GM19240 (cell line): ENCODE measurements at regions not wholly inside any gene's neighbourhood (a gene's known extent, or its start where the extent isn't known, plus 50 kb on each side); places are given as distances from the start of the nearest gene placed in this dataset.
"Not testable (repeated sequence)": the region's sequence is repeated elsewhere in the genome, so short reads cannot be mapped to it uniquely, and the experiment has no call there.

Source experiments
- DNase-seq: peaks from one replicate; pipeline ENCODE4 v3.0.0; 2011; ENCODE audit warnings: low spot score; ENCODE audit not compliant: insufficient read length

DNA sequence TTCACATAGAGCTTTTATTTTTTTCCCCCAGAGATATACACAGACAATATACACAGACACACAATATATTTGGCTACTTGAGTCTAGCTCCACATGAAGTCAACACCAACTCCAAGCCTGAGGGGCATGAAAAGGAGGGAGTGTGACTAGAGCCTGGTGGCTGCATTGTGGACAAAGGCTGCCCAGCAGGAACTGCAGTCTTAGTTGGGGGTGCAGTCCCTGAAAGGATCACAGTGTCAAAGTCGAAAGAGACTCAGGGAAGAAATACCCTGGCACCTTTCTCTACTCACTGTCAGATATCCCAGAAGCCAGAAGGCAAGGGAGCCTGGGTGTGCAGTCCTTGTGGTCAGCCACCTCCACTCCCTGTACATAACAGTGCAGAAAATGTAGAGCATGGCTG lies 231.6 kb upstream of the RPS23 start:
- no peak for DNase-seq

DNA sequence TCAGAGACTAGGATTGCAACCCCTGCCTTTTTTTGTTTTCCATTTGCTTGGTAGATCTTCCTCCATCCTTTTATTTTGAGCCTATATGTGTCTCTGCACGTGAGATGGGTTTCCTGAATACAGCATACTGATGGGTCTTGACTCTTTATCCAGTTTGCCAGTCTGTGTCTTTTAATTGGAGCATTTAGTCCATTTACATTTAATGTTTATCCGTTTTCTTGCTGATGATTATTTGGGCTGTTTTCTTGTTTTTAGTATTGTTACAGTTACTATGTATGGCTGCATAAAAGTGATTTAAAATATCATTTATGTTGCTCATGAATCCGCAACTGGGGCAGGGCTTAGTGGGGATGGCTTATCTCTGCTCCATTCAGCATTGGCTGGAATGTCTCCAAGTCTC lies 228.2 kb upstream of the RPS23 start:
- DNase-seq, result not testable (repeated sequence)

DNA sequence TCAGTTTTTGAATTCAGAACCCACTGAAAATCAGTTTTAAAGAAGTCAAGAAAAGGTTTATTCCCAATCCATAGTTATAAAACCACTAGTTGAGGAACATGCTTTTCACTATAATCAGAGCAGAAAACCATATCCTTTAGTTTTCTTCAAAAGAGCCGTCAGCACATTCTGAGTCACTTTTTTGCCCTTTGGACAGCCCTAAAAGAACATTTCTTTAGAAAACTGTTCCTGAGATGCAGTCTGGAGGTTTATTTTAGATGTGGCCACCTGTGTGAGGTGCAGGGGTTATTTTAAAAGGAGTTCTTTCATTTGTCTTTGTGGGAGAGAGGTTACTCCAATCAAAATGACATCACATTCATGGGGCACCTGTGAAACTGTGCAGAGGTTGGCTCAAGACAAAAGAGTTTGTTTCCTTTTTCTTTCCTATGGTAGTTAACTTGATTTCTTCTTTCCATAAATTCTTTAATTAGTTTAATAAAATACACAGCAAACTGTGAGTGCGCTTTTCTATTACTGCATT lies 221.6 kb upstream of the RPS23 start:
- no peak for DNase-seq

DNA sequence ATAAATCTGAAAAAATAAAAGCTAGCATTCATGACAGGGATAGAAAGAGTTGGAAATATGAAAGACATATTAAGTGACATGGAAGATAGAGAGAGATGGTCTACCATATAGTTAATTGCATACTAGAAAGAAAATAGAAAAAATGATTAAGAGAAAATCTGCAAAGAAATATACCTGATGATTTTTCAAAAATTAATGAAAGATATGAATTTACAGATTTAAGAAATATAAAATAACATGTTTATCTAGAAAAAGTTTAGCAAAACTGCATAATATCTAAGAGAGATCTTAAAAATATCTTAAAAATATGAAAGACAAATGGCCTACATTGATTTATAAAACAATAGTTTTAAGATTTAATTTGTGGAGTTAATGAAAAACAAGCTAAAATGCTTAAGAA lies 219.1 kb upstream of the RPS23 start:
- no peak for DNase-seq

DNA sequence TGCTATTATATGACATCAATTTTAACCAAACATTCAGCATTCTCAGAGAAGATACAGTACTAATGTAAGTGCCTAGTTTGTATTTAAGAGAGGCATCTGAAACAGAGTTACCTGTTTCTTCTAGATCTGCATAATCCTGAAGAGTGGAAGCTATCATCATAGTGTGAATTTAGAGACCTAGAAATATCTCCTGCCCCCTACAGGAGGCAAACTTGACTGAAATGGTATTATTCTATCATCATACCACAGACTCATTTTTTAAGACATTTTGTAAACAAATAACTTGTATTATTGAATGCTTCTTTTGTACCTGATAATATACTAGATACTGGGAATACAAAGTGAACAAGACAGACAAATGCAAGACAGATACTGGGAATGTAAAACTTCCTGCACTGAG lies 216.8 kb upstream of the RPS23 start:
- DNase-seq, result no peak

DNA sequence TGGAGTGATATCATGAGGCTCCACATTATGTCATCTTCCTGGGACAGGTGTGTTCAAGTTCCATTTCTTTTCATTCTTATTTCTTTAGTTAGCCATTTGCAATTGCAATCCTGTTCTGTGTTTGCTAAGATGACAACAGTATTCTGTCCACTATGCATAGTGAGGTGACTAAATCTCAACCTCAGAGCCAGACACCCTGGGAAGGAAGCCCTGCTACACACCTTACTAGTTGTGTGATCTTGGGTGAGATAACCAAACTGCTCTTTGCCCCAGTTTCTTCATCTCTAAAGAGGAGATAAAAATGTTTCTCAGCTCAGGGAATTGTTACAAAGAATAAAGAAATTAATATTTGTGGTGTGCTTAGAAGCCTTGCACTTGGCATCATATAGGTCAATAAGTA lies 215.1 kb upstream of the RPS23 start:
- DNase-seq, result no peak

DNA sequence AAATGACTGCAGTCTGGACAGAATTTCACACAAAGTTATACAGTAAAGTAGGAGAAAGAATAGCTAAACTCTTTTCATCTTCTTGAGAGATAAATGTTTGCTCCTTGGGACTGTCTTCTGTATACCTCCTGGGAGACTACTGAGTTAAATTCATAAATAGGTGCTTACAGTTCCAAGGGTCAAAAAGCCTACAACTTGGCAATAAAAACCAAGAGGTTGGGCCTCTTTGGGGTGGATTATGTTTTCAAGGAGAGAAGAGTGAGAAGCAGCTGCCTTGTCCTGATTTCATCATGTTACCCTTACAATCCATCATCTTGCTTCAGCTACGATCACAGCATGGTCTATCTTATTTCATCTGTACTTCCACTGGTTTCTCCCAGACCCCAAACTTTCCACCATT lies 213.2 kb upstream of the RPS23 start:
- DNase-seq, result no peak

DNA sequence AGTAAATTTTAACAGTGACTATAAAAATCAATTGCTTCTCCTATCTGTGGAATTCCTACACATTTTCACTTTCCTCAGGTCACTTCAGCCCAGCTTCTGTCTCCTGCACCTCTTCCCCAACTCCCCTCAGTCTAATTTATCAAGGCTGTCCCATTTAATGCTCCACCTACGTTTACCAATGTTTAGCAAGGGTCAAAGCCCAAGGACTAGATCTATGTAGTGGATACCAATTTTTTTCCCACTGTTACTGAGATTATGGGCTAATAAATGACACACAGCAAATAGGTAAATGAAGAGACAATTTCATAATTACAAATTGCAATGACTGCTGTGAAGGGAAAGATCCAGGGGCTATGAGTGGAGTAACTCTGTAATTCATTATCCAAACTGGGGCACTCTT lies 211.5 kb upstream of the RPS23 start:
- no peak for DNase-seq

DNA sequence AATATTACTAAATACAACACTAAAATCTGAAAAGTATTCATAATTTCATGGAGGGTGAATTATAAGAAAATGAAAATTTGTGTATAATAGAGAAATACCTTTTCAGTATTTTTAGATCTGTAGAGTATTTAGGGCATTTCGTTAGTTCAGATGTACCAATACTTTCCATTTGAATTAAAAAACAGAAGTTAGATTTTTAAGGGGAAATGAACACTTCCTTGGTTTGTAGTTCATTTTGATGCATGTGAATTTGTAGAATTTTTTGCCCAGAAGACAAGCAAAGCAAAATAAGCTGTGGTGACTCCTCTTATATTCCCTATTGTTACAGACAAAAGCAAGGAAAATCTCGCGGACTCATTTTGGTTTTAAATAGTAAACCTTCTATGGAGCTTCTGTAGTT lies 209.0 kb upstream of the RPS23 start:
- DNase-seq, result no peak

DNA sequence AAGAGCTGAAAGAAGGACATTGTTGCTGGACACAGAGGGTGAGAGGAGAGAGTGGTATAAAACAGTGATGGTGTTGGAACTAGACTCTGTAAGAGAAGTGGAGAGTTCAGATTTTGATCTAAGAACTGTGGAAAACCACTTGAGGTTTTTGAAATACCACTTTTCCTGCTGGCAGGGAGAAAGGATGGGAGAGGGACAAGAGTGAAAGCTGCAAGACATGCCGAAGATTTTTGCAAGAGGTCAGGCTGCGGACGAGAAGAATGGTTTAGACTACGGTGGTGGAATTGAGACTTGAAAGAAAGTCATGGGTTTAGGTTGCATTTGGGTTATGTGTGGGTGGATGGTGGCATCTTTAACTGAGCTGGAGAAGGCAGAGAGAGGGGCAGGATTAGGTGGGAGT lies 202.2 kb upstream of the RPS23 start:
- no peak for DNase-seq

DNA sequence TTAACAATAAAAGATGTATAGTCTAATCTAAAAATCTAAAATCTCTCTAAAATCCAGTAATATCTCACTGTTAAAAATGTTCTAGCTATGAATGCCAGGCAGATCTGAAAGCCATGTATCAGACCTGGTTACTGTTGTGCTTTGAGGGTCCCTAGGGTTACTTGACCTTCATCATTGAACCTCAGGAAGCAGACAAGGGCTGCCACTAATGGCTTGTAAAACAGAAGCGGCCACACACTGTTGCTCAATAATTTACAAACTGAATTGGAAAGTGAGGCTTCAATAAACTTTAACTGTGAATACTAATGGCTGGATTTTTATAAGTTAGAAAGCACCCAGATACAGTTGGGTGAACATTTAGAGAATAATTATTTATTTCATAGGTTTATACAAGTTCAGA lies 198.0 kb upstream of the RPS23 start:
- DNase-seq, result no peak

DNA sequence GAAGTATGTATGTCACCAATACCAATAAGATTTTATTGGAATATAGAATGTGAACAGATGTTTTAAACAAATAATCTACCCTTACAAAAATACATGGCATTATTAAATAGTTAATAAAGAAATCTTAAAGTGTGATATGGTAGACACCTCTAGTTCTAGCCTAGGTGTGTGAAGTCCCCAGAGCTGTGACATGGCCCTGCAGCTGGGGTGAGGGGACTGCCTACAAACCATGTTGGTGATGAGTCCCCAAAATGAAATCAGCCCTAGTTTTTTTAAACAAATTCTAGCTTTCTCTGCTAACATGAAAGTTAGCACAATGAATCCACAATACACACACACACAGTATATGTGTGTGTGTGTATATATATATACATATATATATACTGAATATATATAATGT lies 195.1 kb upstream of the RPS23 start:
- no peak for DNase-seq

DNA sequence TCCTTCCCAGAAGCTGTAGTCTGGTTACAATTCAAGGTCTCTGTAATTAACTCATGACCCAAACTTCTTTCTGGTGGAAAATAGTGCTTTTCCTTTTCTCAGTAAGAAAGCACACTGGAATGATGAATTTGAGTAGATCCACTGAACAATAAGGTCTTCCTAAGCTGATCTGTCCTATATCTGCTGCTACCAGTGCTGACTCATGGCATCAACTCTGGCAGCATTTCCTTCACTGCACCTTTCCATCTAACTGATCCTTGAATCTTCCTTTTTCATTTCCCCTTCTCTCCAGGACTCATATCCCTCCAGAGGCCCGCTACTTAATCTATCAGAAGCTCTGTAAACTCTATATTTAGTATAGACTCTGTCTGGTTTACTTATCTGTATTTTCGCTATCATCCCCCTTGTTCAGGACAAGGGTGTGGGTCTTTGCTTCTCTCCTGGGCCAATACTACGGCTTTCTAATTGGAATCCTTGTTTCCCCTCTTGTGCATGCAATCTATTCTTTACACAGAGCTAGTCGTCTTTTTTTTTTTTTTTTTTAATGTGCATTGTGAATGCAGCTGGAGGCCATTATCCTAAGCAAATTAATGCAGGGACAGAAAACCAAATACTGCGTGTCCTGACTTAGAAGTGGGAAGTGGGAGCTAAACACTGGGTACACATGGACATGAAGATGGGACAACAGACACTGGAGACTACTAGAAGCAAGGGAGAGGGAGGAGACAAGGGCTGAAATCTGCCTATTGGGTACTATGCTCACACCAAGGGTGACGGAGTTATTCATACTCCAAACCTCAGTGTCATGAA lies 192.2 kb upstream of the RPS23 start:
- no peak for DNase-seq

DNA sequence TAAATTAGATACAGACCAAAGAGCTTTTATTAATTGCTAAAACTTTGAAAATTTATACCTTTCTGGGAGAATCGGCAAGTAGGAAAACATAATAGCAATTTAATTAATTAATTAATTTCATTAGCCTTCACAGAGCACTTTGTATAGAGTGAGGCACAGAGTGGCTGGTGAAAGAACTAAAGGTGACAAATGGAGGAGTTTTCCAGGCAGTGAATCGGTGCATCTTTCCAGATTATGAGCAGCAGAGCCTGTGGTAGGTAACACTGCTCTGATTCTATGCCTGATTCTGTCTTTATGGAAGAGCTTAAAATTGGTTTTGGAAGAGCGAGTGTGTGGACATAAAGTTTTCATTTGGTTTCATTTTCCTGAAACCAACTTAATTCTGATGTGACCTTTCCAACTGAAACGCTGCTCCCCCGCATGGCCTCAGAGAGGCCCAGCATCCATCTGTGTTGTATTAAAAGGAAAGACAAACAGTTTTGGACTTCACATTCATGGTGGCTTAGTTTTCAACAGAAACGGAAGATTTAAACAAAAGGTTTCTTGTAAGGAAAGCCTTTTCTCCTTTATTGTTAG lies 188.9 kb upstream of the RPS23 start:
- DNase-seq, result no peak

DNA sequence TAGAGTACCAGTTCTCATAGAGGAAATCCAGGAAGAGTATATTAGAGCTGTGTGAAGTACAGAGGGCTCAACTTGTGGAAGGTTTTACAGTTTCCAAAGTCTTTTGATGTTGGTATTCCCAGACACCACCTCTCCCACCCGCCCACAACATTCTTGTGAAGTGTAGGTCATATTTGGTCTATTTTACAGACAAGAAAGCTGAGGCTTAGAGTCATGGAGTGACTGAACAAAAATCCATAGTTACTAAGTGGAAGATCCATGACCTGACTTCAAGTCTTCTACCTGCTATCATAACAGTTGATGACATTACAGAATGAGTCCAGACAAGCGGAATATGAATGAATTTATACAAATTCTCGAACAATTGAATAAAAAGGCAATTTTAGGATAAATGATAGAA lies 187.1 kb upstream of the RPS23 start:
- DNase-seq, result no peak

DNA sequence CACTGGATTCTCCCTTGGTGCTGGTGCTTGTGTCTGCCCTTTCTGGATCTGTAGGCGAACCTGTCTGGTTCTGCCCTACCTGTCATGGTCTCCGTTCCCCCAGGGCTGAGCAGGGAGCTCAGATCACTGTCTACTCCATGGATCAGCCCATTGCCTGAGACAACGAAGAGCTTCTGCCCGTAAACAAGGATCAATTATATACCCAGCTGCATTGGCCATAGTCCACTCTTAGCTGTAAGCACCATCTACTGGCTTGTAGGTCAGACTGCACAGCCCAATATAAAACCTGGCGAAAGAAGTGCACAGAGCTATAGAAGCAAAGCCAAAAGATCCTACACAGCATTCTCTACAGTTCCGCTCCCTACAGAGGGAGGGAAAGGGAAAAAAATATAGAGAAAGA lies 181.5 kb upstream of the RPS23 start:
- DNase-seq, result no peak

DNA sequence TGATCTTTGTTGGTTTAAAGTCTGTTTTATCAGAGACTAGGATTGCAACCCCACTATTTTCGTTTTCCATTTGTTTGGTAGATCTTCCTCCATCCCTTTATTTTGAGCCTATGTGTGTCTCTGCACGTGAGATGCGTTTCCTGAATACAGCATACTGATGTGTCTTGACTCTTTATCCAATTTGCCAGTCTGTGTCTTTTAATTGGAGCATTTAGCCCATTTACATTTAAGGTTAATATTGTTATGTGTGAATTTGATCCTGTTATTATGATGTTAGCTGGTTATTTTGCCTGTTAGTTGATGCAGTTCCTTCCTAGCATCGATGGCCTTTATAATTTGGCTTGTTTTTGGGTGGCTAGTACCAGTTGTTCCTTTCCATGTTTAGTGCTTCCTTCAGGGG lies 177.2 kb upstream of the RPS23 start:
- not testable (repeated sequence) for DNase-seq

DNA sequence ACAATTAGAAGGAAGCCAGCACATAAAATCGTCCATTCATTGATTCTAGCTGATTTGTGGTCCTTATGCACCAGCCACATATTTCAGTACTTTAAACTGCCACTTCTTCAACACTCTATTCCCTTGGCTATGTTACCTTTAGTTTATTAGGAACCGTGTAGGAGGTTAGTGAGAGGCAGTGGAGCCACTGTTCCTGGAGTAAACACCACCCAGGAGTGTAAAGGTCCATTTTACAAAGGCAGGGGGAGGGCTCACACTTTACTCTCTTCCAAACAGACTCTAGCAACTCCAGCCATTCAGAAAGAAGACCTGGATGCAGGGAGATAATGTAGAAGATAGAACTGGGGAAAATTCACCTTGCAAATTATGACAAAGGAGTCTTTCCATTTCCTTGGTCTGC lies 170.2 kb upstream of the RPS23 start:
- no peak for DNase-seq

DNA sequence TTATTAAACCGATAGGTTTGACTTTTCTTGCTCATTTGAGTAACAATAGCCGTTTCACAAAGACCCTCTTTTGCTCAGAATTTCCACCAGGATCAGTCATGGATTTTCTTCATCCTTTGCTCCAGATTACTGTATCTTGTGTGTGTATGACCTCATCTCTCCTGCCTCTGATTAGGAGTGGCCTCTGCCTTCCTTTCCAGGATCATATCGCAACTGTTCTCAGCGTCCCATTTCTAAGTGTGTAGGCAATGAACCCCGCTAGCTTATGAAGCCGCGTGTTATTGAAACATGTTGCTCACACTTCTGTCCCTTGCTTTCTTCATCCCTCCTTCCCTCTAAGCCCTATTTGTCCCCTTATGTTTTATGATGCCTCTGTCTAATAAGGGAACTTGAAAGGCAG lies 169.8 kb upstream of the RPS23 start:
- DNase-seq, result no peak

DNA sequence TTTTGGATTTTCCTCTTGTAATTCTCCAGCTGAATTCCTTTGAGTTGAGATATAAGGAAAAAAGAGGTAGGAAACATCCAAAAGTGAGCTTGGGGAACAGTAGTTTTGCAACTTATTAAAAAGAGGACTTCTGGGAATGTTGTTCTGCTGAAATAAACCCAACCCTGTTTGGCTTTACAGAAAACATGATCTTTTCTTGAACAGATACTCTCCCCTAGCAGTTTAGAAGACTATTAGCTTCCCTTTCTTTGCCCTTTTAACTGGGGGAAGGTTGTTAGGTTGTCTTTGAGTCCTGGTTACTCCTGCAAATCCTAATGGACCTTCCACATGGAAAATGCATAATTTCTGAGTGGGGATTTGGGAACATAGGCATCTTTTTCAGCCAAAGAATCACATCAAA lies 168.7 kb upstream of the RPS23 start:
- DNase-seq, result no peak

DNA sequence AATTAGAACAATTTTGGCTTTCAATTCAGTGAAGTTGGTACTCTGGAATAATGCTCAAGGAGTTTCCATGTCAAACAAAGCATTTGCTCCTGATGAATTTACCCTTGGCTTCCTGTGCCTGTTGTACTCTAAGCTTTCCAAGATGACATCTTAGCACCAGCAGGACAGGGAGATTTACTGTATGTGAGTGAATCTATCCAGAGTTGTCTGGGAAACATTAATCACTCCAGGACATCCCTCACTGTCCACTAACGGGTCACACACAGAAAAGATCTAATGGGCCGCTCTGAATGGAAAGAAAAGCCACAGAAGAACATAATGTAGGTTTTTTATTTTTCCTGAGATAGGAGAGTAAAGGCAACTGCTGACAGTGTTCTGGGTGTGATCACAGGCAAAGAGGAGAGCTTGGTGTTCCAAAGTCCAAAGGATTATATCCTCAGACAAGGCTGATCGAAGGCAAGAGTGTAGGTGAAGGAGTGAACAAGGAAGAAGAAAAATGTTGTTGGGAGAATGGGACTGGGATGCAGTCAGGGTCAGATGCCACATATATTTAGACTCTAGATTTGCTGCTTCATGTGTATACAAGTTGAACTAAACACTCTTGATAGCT lies 167.7 kb upstream of the RPS23 start:
- DNase-seq, result no peak

DNA sequence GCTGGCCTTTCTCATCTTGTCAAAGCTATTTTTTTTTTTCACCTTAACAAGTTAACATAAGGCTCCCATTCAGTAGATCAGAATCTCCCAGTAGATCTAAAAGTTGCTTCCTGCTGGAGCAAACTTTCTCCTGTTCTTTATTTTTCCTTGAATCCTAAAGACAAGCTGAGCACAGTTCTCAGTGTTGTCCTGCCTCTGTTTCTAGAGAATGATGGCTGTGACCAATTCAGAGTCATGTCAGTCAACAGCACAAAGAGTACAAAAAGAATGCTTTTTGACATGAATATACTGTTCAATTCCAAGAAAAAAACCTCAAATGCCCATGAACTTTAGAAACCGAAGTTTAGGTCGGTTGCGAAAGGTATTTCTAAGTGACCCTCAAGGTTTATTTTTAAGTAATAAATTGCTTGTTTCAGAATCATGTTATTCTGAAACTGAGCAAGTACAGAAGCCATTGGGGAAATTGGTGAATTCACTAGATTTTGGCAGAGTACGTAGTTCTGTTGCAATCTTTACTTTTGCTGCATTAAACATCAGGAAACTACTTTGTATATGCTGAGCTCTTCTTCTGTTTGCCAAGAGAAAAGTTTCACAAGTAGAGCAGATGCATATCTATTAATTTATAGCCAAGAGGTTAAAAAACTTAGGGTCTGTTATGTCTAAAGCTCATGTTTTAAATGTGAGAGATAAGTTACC lies 161.7 kb upstream of the RPS23 start:
- no peak for DNase-seq
